Stimulated activated memory B cell treated with anti-CD40 and anti-IgM and Interleukin-4, amounts not matched to agents 10 μg/mL and 1 μg/mL and 100 μg/mL, for 72 hours (primary cell): ENCODE measurements at regions not wholly inside any gene's neighbourhood (a gene's known extent, or its start where the extent isn't known, plus 50 kb on each side); places are given as distances from the start of the nearest gene placed in this dataset.
"Not testable (repeated sequence)": the region's sequence is repeated elsewhere in the genome, so short reads cannot be mapped to it uniquely, and the experiment has no call there.

Experiments
- ATAC-seq: fragments of 150-1000 bp; cut with Tn5 transposase; 2 replicates; pipeline ENCODE4 v1.10.0; 2021
- H3K27ac Mint-ChIP-seq: one replicate; pipeline ENCODE4 v1.8.0; 2022; ENCODE audit warnings: mild to moderate bottlenecking, mixed read lengths
- H3K27me3 Mint-ChIP-seq: one replicate; pipeline ENCODE4 v1.8.0; 2022; ENCODE audit warnings: mixed read lengths
- H3K36me3 Mint-ChIP-seq: one replicate; pipeline ENCODE4 v1.8.0; 2022; ENCODE audit warnings: mixed read lengths
- H3K4me1 Mint-ChIP-seq: one replicate; pipeline ENCODE4 v1.8.0; 2022; ENCODE audit warnings: mixed read lengths
- H3K4me3 Mint-ChIP-seq: one replicate; pipeline ENCODE4 v1.8.0; 2022; ENCODE audit warnings: mild to moderate bottlenecking, moderate library complexity, mixed read lengths
- H3K9me3 Mint-ChIP-seq: one replicate; pipeline ENCODE4 v1.8.0; 2022; ENCODE audit warnings: mixed read lengths

DNA sequence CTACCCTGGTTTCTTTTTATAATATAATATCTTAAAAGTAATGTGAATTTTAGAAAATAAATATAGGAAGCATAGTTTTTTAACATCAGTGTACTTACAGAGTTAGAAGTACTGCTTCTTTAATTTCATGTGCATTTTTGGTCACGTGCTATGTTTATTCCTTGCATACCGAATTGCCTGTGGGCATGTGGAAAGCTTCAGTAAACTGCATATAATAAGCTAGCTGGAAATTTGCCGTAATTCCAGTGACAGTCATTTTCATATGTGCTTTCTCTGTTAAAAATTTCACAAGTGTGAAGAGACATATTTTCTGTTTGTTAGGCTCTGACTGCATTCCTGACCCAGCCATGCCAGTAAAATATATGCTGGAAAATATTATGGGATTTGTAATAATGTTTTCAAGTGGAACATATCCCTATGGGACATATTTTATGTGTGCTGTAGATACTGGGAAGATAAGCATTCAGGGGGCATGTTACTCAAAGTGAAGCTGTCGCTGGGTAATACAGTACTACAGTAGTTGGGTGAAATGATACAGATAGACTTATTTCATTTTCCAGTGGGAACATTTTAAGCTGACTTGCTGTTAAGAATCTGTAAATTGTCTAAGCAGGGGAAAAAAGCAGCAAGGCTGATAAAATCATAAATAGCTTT, 616.7 kb downstream of the FRK start:
- no peak for ATAC-seq
- H3K4me1 Mint-ChIP-seq, result no peaks in the 10 kb centered on the region
- no peak overlapping the region for H3K4me3 Mint-ChIP-seq

GRCh38 chr6:115442323-115442722, 618.4 kb downstream of the FRK start:
- H3K27ac Mint-ChIP-seq, result no peak overlapping the region
- H3K9me3 Mint-ChIP-seq, result peaks cover 4% of the 10 kb centered on the region
- no peaks in the 10 kb centered on the region for H3K36me3 Mint-ChIP-seq
- no peak for ATAC-seq
- no peaks in the 10 kb centered on the region for H3K4me1 Mint-ChIP-seq
- no peaks in the 10 kb centered on the region for H3K27me3 Mint-ChIP-seq
- no peak overlapping the region for H3K4me3 Mint-ChIP-seq

More for the DNA sequence above, 616.7 kb downstream of the FRK start:
- Mint-ChIP-seq H3K9me3 (no peaks in the 10 kb centered on the region), H3K36me3 (no peaks in the 10 kb centered on the region), H3K27me3 (no peaks in the 10 kb centered on the region), H3K27ac (no peak overlapping the region)

- Mint-ChIP-seq H3K27me3 (no peaks in the 10 kb centered on the region), H3K27ac (no peak overlapping the region), H3K36me3 (no peaks in the 10 kb centered on the region), H3K4me3 (no peak overlapping the region), H3K4me1 (no peaks in the 10 kb centered on the region), H3K9me3 (peaks cover 4% of the 10 kb centered on the region)
- no peak for ATAC-seq
These were observed 619.0 kb downstream of the FRK start for GRCh38 chr6:115441651-115442050.

GRCh38 chr6:115415378-115415777, 645.3 kb downstream of the FRK start:
- Mint-ChIP-seq H3K4me1 (no peaks in the 10 kb centered on the region), H3K27ac (no peak overlapping the region), H3K27me3 (no peaks in the 10 kb centered on the region), H3K36me3 (no peaks in the 10 kb centered on the region), H3K4me3 (no peak overlapping the region), H3K9me3 (no peaks in the 10 kb centered on the region)
- ATAC-seq, result no peak

DNA sequence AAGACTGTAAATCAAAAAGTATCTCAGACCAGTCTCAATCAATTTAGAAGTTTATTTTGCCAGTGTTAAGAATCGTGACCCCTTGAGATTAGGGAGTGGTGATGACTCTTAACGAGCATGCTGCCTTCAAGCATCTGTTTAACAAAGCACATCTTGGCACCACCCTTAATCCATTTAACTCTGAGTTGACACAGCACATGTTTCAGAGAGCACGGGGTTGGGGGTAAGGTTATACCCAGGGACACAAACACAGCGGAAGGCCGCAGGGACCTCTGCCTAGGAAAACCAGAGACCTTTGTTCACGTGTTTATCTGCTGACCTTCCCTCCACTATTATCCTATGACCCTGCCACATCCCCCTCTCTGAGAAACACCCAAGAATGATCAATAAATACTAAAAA, 645.8 kb downstream of the FRK start:
- not testable (repeated sequence) for H3K4me3 Mint-ChIP-seq, H3K27ac Mint-ChIP-seq, H3K9me3 Mint-ChIP-seq, H3K4me1 Mint-ChIP-seq, ATAC-seq, H3K36me3 Mint-ChIP-seq, H3K27me3 Mint-ChIP-seq

DNA sequence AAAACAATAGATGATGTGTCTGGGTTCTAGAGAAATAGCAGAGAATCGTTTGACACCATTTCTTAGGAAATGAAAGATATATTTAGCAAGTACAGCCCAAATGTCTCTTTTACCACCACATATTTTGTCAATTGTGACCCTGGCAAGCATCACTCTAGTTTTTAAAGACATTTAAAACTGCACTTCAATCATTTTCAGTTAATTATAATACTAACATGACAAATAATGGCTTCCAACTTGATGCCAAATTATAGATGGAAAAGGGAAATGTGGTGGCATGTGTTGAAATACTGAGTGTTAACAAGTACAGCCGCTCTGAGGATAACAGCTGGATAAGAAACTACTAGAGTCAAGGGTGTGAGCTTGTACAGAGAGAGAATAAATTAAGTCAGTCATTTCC, 648.9 kb downstream of the FRK start:
- Mint-ChIP-seq H3K27me3 (no peaks in the 10 kb centered on the region), H3K4me3 (no peak overlapping the region), H3K9me3 (no peaks in the 10 kb centered on the region), H3K36me3 (no peaks in the 10 kb centered on the region), H3K4me1 (no peaks in the 10 kb centered on the region), H3K27ac (no peak overlapping the region)
- ATAC-seq, result no peak

GRCh38 chr6:115404446-115404845, 656.2 kb downstream of the FRK start:
- Mint-ChIP-seq H3K27me3 (no peaks in the 10 kb centered on the region), H3K4me1 (no peaks in the 10 kb centered on the region), H3K9me3 (peaks cover 11% of the 10 kb centered on the region), H3K27ac (no peak overlapping the region), H3K36me3 (no peaks in the 10 kb centered on the region), H3K4me3 (no peak overlapping the region)
- no peak for ATAC-seq

DNA sequence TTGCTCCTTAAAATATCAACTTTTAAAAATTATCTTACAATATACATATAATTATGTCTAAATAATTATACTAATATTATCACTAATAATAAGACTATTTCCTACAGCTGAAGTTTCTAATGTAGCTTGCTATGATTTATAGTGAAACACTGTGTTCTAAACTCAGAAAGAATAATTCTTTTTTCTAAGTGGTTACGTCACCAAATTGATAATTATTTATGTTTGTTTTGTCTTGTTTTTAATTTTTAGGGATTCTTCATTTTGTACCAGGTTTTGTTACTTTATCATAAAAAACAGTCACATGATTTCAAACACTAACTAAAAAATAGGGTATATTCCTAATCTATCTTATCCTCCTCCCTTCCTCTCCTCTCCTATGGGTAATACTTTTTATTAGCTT, 662.1 kb downstream of the FRK start:
- Mint-ChIP-seq H3K27me3 (no peaks in the 10 kb centered on the region), H3K36me3 (no peaks in the 10 kb centered on the region), H3K4me3 (no peak overlapping the region), H3K27ac (no peak overlapping the region), H3K9me3 (peaks cover 5% of the 10 kb centered on the region), H3K4me1 (no peaks in the 10 kb centered on the region)
- ATAC-seq, result no peak

GRCh38 chr6:115396112-115396906, 664.4 kb downstream of the FRK start:
- Mint-ChIP-seq H3K4me1 (no peaks in the 10 kb centered on the region), H3K27ac (no peak overlapping the region), H3K36me3 (no peaks in the 10 kb centered on the region), H3K27me3 (no peaks in the 10 kb centered on the region), H3K9me3 (peaks cover 9% of the 10 kb centered on the region), H3K4me3 (no peak overlapping the region)
- ATAC-seq, result peak; percentile 24

DNA sequence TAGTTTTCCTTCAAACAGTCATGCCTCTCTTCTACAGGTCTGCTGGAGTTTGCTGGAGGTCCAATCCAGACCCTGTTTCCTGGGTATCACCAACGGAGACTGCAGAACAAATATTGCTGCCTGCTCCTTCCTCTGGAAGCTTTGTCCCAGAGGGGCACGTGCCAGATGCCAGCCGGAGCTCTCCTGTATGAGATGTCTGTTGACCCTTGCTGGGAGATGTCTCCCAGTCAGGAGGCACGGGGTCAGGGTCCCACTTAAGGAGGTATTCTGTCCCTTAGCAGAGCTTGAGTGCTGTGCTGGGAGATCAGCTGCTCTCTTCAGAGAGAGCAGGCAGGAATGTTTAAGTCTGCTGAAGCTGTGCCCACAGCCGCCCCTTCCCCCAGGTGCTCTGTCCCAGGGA, 666.9 kb downstream of the FRK start:
- no peak overlapping the region for H3K27ac Mint-ChIP-seq
- H3K36me3 Mint-ChIP-seq, result no peaks in the 10 kb centered on the region
- ATAC-seq, result no peak
- no peak overlapping the region for H3K4me3 Mint-ChIP-seq
- no peaks in the 10 kb centered on the region for H3K27me3 Mint-ChIP-seq
- H3K4me1 Mint-ChIP-seq, result no peaks in the 10 kb centered on the region
- H3K9me3 Mint-ChIP-seq, result peaks cover 14% of the 10 kb centered on the region

GRCh38 chr6:115370202-115370601, 690.5 kb downstream of the FRK start:
- H3K9me3 Mint-ChIP-seq, result peaks cover 9% of the 10 kb centered on the region
- no peaks in the 10 kb centered on the region for H3K36me3 Mint-ChIP-seq
- no peaks in the 10 kb centered on the region for H3K27me3 Mint-ChIP-seq
- H3K27ac Mint-ChIP-seq, result no peak overlapping the region
- H3K4me3 Mint-ChIP-seq, result no peak overlapping the region
- no peak for ATAC-seq
- no peaks in the 10 kb centered on the region for H3K4me1 Mint-ChIP-seq

GRCh38 chr6:115365783-115366182, 694.9 kb downstream of the FRK start:
- ATAC-seq, result no peak
- no peaks in the 10 kb centered on the region for H3K4me1 Mint-ChIP-seq
- no peak overlapping the region for H3K4me3 Mint-ChIP-seq
- no peak overlapping the region for H3K27ac Mint-ChIP-seq
- H3K36me3 Mint-ChIP-seq, result no peaks in the 10 kb centered on the region
- H3K27me3 Mint-ChIP-seq, result no peaks in the 10 kb centered on the region
- H3K9me3 Mint-ChIP-seq, result peaks cover 6% of the 10 kb centered on the region

- peaks cover 6% of the 10 kb centered on the region for H3K9me3 Mint-ChIP-seq
- no peak for ATAC-seq
- H3K4me3 Mint-ChIP-seq, result no peak overlapping the region
- H3K36me3 Mint-ChIP-seq, result no peaks in the 10 kb centered on the region
- no peaks in the 10 kb centered on the region for H3K27me3 Mint-ChIP-seq
- no peaks in the 10 kb centered on the region for H3K4me1 Mint-ChIP-seq
- no peak overlapping the region for H3K27ac Mint-ChIP-seq
These were observed 697.3 kb downstream of the FRK start for GRCh38 chr6:115363379-115363778.

DNA sequence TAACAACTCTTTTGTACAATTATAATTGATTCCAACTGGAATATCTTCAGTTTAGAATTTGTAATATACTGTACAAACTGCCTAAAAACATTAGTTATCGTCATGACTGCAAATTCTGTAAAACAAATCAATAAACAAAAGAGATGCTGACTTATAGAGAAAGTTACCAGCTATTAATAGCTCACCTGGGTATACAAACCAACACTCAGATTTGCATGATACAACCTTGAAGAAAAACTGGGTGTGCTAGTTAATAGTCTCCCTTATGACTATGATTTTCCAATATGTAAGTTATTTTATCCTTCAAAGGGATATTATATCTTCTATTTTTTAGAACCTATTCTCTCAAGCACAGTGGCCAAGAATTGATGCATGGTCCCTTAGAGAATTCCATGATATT, 698.5 kb downstream of the FRK start:
- ATAC-seq, result no peak
- Mint-ChIP-seq H3K27me3 (no peaks in the 10 kb centered on the region), H3K4me1 (no peaks in the 10 kb centered on the region), H3K36me3 (no peaks in the 10 kb centered on the region), H3K4me3 (no peak overlapping the region), H3K9me3 (peaks cover 6% of the 10 kb centered on the region), H3K27ac (no peak overlapping the region)

GRCh38 chr6:115360602-115361325, 699.9 kb downstream of the FRK start:
- H3K27ac Mint-ChIP-seq, result no peak overlapping the region
- no peak for ATAC-seq
- no peaks in the 10 kb centered on the region for H3K36me3 Mint-ChIP-seq
- peaks cover 2% of the 10 kb centered on the region for H3K9me3 Mint-ChIP-seq
- H3K27me3 Mint-ChIP-seq, result no peaks in the 10 kb centered on the region
- H3K4me3 Mint-ChIP-seq, result no peak overlapping the region
- no peaks in the 10 kb centered on the region for H3K4me1 Mint-ChIP-seq

DNA sequence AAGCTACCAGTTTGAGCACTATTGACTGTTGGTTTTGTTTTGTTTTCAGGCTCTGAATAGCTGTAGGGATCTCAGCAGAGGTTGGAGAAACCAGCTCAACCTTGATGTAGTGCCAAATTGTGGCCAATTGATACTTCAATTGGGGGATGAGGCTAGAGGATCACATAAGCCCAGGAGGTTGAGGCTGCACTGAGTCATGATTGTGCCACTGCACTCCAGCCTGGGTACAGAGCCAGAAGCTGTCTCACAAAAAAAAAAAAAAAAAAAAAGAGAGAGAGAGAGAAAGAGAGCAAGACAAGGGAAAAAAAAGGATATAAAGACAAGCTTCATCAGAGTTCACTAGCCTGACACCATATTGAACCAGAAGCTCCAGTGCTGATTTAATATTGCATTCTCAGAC, 702.1 kb downstream of the FRK start:
- H3K4me3 Mint-ChIP-seq, result no peak overlapping the region
- H3K27ac Mint-ChIP-seq, result no peak overlapping the region
- no peaks in the 10 kb centered on the region for H3K9me3 Mint-ChIP-seq
- H3K36me3 Mint-ChIP-seq, result no peaks in the 10 kb centered on the region
- no peaks in the 10 kb centered on the region for H3K27me3 Mint-ChIP-seq
- no peak for ATAC-seq
- H3K4me1 Mint-ChIP-seq, result no peaks in the 10 kb centered on the region
